Peyer's patch (tissue), 4 donors: ENCODE measurements at regions not wholly inside any gene's neighbourhood (a gene's known extent, or its start where the extent isn't known, plus 50 kb on each side); places are given as distances from the start of the nearest gene placed in this dataset.

Experiments used
- DNase-seq, 3 donors: peaks; one replicate each; pipeline ENCODE4 v3.0.0-alpha.2; 2017 to 2019
- H3K27ac ChIP-seq, 4 donors: fragments of 200-600 bp; sonication (generic); one replicate each; pipeline ENCODE4 v1.5.1; 2016 to 2019
- H3K27me3 ChIP-seq, 2 donors: fragments of 200-600 bp; sonication (generic); one replicate each; pipeline ENCODE4 v1.5.1; 2019
- H3K36me3 ChIP-seq, 3 donors: fragments of 200-600 bp; sonication (generic); one replicate each; pipeline ENCODE4 v1.5.1; 2016 to 2019
- H3K4me1 ChIP-seq, 4 donors: fragments of 200-600 bp; sonication (generic); one replicate each; pipeline ENCODE4 v1.5.1; 2016 to 2019
- H3K4me3 ChIP-seq, 4 donors: fragments of 200-600 bp; sonication (generic); 1 replicate in 3 of 4; 2 replicates in 1 of 4; pipeline ENCODE4 v1.5.1; 2016 to 2019; ENCODE audit warnings: mild to moderate bottlenecking in 1 of 4
- H3K9me3 ChIP-seq, 4 donors: fragments of 200-600 bp; sonication (generic); one replicate each; pipeline ENCODE4 v1.5.1; 2016 to 2019; ENCODE audit warnings: mild to moderate bottlenecking in 1 of 4
- POLR2A ChIP-seq, 2 donors: fragments of 450-650 bp; IDR thresholded peaks; one replicate each; pipeline ENCODE4 v1.5.1; 2017; ENCODE audit warnings: antibody characterized with exemption in 2 of 2, mild to moderate bottlenecking in 2 of 2, moderate library complexity in 2 of 2
- TF ChIP-seq, protein P1 (sequence below), 6 experiments: fragments of 450-650 bp in 4 of 6; fragments of 200-600 bp in 2 of 6; sonication (generic) in 1 of 6; IDR thresholded peaks; one replicate each; pipeline ENCODE4 v1.5.1; 2017 to 2019; ENCODE audit warnings: antibody characterized with exemption in 6 of 6, mild to moderate bottlenecking in 3 of 6, moderate library complexity in 1 of 6

DNA sequence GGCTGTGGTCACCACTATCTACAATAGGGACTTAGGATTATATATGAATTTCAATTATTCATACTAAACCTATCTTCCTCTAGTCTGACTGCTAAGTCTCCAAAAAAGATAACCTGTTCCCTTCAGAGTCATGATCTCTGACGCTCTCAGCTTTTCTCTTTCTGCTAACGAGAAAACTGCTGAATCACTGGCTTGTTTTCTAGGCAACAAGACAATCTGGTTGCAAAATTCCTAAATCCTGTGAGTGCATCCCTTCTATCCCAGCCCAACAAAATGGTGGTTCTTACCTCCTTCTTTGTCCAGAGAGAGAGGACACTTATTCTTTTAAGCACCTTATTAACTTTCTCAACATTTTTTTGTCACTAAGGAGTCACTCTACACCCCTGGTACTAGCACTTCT is 312.3 kb upstream of the PKDCC start:
- H3K27ac ChIP-seq = no peak overlapping the region
- H3K4me1 ChIP-seq = no peaks in the 10 kb centered on the region
- no peak overlapping the region for H3K4me3 ChIP-seq
- no peak for TF ChIP-seq POLR2A (IDR thresholded peaks at IDR 0.05)
- TF ChIP-seq, protein P1, sequence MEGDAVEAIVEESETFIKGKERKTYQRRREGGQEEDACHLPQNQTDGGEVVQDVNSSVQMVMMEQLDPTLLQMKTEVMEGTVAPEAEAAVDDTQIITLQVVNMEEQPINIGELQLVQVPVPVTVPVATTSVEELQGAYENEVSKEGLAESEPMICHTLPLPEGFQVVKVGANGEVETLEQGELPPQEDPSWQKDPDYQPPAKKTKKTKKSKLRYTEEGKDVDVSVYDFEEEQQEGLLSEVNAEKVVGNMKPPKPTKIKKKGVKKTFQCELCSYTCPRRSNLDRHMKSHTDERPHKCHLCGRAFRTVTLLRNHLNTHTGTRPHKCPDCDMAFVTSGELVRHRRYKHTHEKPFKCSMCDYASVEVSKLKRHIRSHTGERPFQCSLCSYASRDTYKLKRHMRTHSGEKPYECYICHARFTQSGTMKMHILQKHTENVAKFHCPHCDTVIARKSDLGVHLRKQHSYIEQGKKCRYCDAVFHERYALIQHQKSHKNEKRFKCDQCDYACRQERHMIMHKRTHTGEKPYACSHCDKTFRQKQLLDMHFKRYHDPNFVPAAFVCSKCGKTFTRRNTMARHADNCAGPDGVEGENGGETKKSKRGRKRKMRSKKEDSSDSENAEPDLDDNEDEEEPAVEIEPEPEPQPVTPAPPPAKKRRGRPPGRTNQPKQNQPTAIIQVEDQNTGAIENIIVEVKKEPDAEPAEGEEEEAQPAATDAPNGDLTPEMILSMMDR (IDR thresholded peaks at IDR 0.05) = no peak
- H3K27me3 ChIP-seq = no peaks in the 10 kb centered on the region
- no peak for DNase-seq
- no peaks in the 10 kb centered on the region for H3K9me3 ChIP-seq
- no peaks in the 10 kb centered on the region for H3K36me3 ChIP-seq

DNA sequence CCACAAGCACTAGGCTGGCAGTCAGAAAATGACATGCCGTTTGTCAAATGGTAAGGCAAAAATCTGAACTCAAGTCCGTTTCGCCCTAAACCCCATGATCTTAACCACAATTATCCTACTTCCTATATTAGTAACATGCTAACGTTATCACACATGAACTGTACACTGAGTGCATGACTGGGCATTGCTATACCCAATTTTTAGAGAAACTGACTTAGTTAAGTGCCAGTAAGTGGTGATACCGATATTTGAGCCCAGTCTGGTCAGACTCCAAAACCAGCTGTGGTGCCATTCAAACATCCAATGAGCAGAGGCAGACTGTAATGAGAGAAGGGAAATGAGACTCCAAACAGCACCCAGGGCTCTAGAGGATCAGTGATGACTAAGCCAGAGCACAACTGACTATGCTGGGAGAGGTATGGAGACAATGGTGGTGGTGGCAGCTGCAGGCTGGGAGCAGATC is 311.7 kb upstream of the PKDCC start:
- H3K4me3 ChIP-seq = no peak overlapping the region

DNA sequence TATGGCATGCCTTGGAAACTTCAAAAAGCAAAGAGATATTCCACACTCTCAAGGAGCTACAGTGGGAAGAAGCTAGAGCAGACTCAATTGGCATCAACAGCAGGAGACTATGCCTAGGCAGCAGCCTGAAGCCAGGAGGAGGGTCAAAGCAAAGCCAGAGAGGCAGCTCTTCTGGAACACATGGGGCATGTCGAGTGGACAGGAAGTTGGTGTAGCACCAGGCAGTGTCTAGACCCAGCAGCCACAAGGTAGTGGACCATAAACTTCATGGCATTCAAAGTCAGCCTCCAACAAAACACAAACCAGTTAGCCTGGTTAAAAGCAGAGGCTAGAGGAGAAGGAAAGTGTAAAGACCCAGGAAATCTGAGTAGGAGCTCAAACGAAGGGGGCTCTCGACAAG is 311.2 kb upstream of the PKDCC start:
- H3K4me3 ChIP-seq = no peak overlapping the region
- TF ChIP-seq, protein P1 (IDR thresholded peaks at IDR 0.05) = no peak
- TF ChIP-seq POLR2A (IDR thresholded peaks at IDR 0.05) = no peak
- no peaks in the 10 kb centered on the region for H3K4me1 ChIP-seq
- H3K36me3 ChIP-seq = no peaks in the 10 kb centered on the region
- H3K9me3 ChIP-seq = no peaks in the 10 kb centered on the region
- H3K27ac ChIP-seq = no peak overlapping the region
- no peak for DNase-seq
- H3K27me3 ChIP-seq = no peaks in the 10 kb centered on the region

More for the DNA sequence above, 311.7 kb upstream of the PKDCC start:
- Histone ChIP-seq H3K27me3 (no peaks in the 10 kb centered on the region), H3K27ac (no peak overlapping the region), H3K4me1 (no peaks in the 10 kb centered on the region), H3K36me3 (no peaks in the 10 kb centered on the region), H3K9me3 (no peaks in the 10 kb centered on the region)
- TF ChIP-seq, protein P1 (IDR thresholded peaks at IDR 0.05) = no peak
- no peak for TF ChIP-seq POLR2A (IDR thresholded peaks at IDR 0.05)
- no peak for DNase-seq

DNA sequence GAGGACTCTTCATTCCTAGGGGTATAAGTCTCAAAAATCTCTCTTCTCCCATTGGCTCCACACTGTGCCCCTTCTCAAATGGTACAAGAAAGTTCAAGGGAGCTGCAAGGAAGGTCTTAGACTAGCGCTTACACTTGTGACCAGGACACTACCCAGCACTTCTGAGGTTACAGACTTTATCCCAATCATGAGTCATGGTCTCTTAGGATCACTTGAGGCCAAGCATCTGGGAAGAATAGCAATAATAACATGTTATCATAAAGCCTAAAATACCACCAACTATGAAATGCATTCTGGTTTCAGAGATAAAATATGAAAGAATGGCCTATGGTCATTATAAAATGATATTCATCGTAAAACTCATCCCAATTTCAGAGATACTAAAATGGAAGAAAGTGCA is 309.9 kb upstream of the PKDCC start:
- Histone ChIP-seq H3K4me3 (no peak overlapping the region), H3K9me3 (no peaks in the 10 kb centered on the region), H3K27me3 (no peaks in the 10 kb centered on the region), H3K4me1 (no peaks in the 10 kb centered on the region), H3K27ac (no peak overlapping the region), H3K36me3 (no peaks in the 10 kb centered on the region)
- no peak for TF ChIP-seq POLR2A (IDR thresholded peaks at IDR 0.05)
- TF ChIP-seq, protein P1 (IDR thresholded peaks at IDR 0.05) = no peak
- DNase-seq = no peak

DNA sequence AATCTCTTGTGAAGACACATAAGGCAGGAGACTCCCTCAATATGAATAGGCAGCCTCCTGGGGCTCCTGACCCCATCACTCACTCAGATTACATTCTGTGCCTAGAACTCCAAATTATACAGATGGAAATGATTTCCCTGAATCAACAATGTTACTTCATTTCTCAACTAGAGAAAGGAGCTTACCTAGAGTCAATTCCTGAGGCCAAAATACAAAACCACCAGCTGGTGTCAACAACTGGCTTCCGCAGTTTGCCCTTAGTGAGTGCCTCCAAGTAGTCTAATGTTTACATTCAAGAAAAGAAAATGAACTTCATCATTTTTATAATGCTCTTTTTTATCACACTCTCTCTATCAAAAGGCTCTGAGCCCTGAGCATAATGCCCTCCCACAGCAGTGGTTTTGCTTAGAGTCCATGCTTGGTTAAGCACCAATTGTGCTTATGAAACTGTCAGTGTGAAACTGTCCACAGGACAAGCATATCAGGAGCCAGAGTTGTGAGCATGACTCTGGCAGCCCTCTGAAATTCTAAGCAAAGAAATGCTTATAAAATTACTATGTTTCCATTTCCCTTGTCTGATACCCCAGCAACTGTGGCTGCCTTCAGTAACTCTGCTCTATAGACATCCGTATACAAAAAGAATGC is 305.7 kb upstream of the PKDCC start:
- TF ChIP-seq, protein P1 (IDR thresholded peaks at IDR 0.05) = no peak
- TF ChIP-seq POLR2A (IDR thresholded peaks at IDR 0.05) = no peak
- Histone ChIP-seq H3K27me3 (no peaks in the 10 kb centered on the region), H3K4me1 (no peaks in the 10 kb centered on the region), H3K9me3 (no peaks in the 10 kb centered on the region), H3K36me3 (no peaks in the 10 kb centered on the region), H3K4me3 (no peak overlapping the region), H3K27ac (no peak overlapping the region)
- no peak for DNase-seq

DNA sequence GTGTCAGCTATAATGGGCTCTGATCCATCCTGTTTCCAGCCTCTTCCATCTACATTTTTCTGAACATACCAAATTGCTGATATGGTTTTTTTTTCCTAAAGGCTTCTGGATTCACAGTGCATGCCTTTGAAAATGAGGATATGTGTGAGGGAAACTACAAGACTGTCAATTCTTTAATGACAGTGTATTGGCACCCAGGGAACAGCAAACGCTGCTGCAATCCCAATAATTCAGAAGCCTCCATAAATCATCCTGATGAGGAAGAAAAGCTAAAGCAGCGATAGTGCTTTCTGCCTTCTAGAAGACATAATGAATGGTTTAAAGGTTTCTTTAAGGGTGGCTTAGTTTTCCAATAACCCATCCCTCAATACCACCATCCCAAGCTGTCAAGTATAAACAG is 304.5 kb upstream of the PKDCC start:
- no peaks in the 10 kb centered on the region for H3K27me3 ChIP-seq
- no peaks in the 10 kb centered on the region for H3K4me1 ChIP-seq
- H3K4me3 ChIP-seq = no peak overlapping the region
- TF ChIP-seq POLR2A (IDR thresholded peaks at IDR 0.05) = no peak
- TF ChIP-seq, protein P1 (IDR thresholded peaks at IDR 0.05) = no peak
- no peaks in the 10 kb centered on the region for H3K9me3 ChIP-seq
- H3K27ac ChIP-seq = no peak overlapping the region
- H3K36me3 ChIP-seq = no peaks in the 10 kb centered on the region
- no peak for DNase-seq
